Gastrocnemius medialis (tissue), 4 donors: ENCODE measurements at regions not wholly inside any gene's neighbourhood (a gene's known extent, or its start where the extent isn't known, plus 50 kb on each side); places are given as distances from the start of the nearest gene placed in this dataset.
"Not testable (repeated sequence)": the region's sequence is repeated elsewhere in the genome, so short reads cannot be mapped to it uniquely, and the experiment has no call there.

ENCODE experiments used
- ATAC-seq, 2 donors: fragments of 150-250 bp; one replicate each; pipeline ENCODE4 v1.9.1; 2016
- DNase-seq, 2 donors: peaks; one replicate each; pipeline ENCODE4 v3.0.0-alpha.2; 2019
- H3K27ac ChIP-seq, 4 donors: fragments of 200-600 bp; sonication (generic); 1 replicate in 1 of 4; 2 replicates in 3 of 4; pipeline ENCODE4 v1.5.1; 2016 to 2018; ENCODE audit warnings: mild to moderate bottlenecking in 2 of 4, moderate library complexity in 1 of 4
- H3K27me3 ChIP-seq, 3 donors: fragments of 200-600 bp; sonication (generic) in 2 of 3; 1 replicate in 1 of 3; 2 replicates in 2 of 3; pipeline versions ENCODE4 v1.5.1 to v1.6.0; 2016 to 2019; ENCODE audit warnings: mild to moderate bottlenecking in 1 of 3, moderate library complexity in 1 of 3
- H3K36me3 ChIP-seq, 2 donors: fragments of 200-600 bp; sonication (generic) in 1 of 2; one replicate each; pipeline ENCODE4 v1.5.1; 2017 to 2018
- H3K4me1 ChIP-seq, 2 donors: fragments of 200-600 bp; sonication (generic) in 1 of 2; one replicate each; pipeline ENCODE4 v1.5.1; 2016 to 2017; ENCODE audit warnings: mild to moderate bottlenecking in 2 of 2
- H3K4me3 ChIP-seq, 4 donors: fragments of 200-600 bp; sonication (generic) in 3 of 4; 1 replicate in 1 of 4; 2 replicates in 3 of 4; pipeline ENCODE4 v1.5.1; 2016 to 2019; ENCODE audit warnings: mild to moderate bottlenecking in 2 of 4
- H3K9me3 ChIP-seq, 3 donors: fragments of 200-600 bp; sonication (generic) in 2 of 3; 1 replicate in 1 of 3; 2 replicates in 2 of 3; pipeline ENCODE4 v1.5.1; 2016 to 2019
- CTCF ChIP-seq, 5 experiments: fragments of 450-650 bp in 3 of 5; fragments of 200-600 bp in 2 of 5; sonication (generic) in 2 of 5; IDR thresholded peaks in 4 of 5; conservative IDR thresholded peaks in 1 of 5; 1 replicate in 4 of 5; 2 replicates in 1 of 5; pipeline ENCODE4 v1.5.1; 2016 to 2019; ENCODE audit warnings: antibody characterized with exemption in 5 of 5, mild to moderate bottlenecking in 3 of 5, moderate library complexity in 3 of 5
- POLR2A ChIP-seq, 2 donors: fragments of 450-650 bp; IDR thresholded peaks; one replicate each; pipeline ENCODE4 v1.6.1; 2017; ENCODE audit warnings: antibody characterized with exemption in 2 of 2, mild to moderate bottlenecking in 2 of 2, moderate library complexity in 2 of 2
- in situ Hi-C, 4 donors: fragments of 200-750 bp; cut with MboI; loops; one replicate each; pipeline versions ENCODE4 v1.15.0 to v1.8.0; 2017; ENCODE audit warnings: low sequenced_read_pairs in 4 of 4
- intact Hi-C: fragments of 100-400 bp; cut with DNase I; formaldehyde crosslinking; loops from one replicate; pipeline ENCODE4 v1.15.1; 2023; ENCODE audit warnings: low total_unique reads

DNA sequence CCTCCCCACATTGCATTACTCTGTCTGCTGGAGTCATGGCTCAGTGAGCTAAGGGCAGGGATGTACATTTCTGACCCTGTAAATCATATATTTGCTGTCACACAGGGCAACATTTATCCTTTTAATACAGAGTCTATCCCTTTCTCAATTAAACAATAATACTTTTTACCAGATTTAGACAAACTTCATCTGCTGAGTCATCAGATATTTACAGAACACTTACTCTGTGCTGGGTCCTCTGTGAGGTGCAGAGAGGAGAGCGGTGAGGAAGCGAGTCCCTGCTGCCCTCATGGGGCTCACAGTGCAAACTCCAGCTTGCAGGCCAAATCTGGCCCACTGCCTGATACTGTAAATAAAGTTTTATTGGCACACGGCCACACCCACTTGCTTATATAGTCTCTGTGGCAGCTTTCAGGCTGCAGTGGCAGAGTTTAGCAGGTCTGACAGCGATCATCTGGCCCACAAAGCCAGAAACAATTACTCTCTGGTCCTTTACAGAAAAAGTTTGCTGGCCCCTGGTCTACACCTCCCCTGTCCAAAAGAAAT lies 144.5 kb downstream of the CDH26 start:
- Histone ChIP-seq H3K27me3 (no peaks in the 10 kb centered on the region), H3K4me3 (no peak overlapping the region), H3K36me3 (no peaks in the 10 kb centered on the region), H3K27ac (no peak overlapping the region), H3K4me1 (peaks cover 5 to 6% of the 10 kb centered on the region in 2 donors), H3K9me3 (no peaks in the 10 kb centered on the region)
- no peak for ATAC-seq
- intact Hi-C loops: no loop called here
- TF ChIP-seq POLR2A (IDR thresholded peaks at IDR 0.05): no peak
- TF ChIP-seq CTCF (IDR thresholded peaks at IDR 0.05 in 4 of 5, conservative IDR thresholded peaks at IDR 0.05 in 1 of 5): no peak
- in situ Hi-C loops: no loop called here
- DNase-seq: no peak

- ATAC-seq: peak in 1 of 2 donors; percentile 21
- no peaks in the 10 kb centered on the region for H3K36me3 ChIP-seq
- H3K4me1 ChIP-seq: peaks cover 5 to 6% of the 10 kb centered on the region in 2 donors
- in situ Hi-C loops: no loop called here
- TF ChIP-seq POLR2A (IDR thresholded peaks at IDR 0.05): no peak
- no peak overlapping the region for H3K4me3 ChIP-seq
- no peaks in the 10 kb centered on the region for H3K9me3 ChIP-seq
- intact Hi-C loops: no loop called here
- no peaks in the 10 kb centered on the region for H3K27me3 ChIP-seq
- H3K27ac ChIP-seq: no peak overlapping the region
- no peak for DNase-seq
Measured at GRCh38 chr20:60104993-60105803, 147.0 kb downstream of the CDH26 start.

DNA sequence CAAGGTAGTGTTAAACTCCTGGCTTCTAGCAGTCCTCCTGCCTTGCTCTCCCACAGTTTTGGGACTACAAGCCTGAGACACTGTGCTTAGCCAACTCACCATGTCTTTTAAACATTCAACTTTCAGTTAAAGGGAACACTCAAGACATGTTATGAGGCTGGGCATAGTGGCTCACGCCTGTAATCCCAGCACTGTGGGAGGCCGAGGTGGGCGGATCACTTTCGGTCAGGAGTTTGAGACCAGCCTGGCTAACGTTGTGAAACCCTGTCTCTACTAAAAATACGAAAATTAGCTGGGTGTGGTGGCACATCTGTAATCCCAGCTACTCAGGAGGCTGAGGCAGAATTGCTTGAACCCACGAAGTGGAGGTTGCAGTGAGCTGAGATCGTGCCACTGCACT lies 148.0 kb downstream of the CDH26 start:
- DNase-seq, H3K27me3 ChIP-seq, ATAC-seq, H3K27ac ChIP-seq, intact Hi-C loops, in situ Hi-C loops, H3K4me1 ChIP-seq, H3K4me3 ChIP-seq, H3K9me3 ChIP-seq, H3K36me3 ChIP-seq: not testable (repeated sequence)

DNA sequence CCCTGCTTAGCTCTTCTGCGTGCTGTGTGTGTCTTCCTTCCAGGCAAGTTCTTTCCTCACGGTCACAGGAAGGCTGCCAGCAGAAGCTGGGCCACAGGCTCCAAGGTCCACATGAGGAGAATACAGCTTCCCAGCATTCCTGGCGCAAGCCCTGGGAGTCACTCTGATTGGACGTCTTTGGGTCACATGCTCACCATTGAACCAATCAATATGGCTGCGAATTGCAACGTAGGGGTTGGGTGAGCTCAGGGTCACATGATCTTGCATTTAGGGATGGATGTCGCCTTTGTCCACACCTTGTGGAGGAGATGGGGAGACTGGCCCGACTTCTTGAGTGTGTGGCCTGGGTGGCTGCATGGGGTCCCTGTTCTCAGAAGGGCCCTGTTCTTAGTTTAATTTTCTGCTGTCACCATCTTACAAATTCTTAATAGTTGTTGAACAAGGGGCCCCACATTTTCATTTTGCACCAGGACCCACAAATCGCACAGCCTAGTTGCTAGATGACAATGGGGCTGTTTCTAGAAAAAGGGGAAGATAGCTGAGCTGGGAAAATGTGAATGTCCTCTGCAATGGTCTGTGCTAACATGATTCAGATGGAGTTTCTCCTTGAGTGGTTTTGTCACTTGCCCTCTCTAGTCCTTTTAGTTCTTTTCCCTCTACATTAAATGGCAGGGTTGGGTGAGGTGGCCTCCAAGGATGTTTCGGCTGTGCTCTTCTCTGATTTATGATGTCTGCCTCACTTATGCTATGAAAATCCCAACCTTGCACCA lies 149.6 kb downstream of the CDH26 start:
- no peaks in the 10 kb centered on the region for H3K27me3 ChIP-seq
- no peaks in the 10 kb centered on the region for H3K36me3 ChIP-seq
- H3K27ac ChIP-seq: no peak overlapping the region
- no peak overlapping the region for H3K4me3 ChIP-seq
- no peak for TF ChIP-seq POLR2A (IDR thresholded peaks at IDR 0.05)
- TF ChIP-seq CTCF (IDR thresholded peaks at IDR 0.05 in 4 of 5, conservative IDR thresholded peaks at IDR 0.05 in 1 of 5): no peak
- in situ Hi-C loops (no loop called here), intact Hi-C loops (no loop called here)
- ATAC-seq (no peak), DNase-seq (no peak)
- no peaks in the 10 kb centered on the region for H3K9me3 ChIP-seq
- peaks cover 5 to 6% of the 10 kb centered on the region in 2 donors for H3K4me1 ChIP-seq

DNA sequence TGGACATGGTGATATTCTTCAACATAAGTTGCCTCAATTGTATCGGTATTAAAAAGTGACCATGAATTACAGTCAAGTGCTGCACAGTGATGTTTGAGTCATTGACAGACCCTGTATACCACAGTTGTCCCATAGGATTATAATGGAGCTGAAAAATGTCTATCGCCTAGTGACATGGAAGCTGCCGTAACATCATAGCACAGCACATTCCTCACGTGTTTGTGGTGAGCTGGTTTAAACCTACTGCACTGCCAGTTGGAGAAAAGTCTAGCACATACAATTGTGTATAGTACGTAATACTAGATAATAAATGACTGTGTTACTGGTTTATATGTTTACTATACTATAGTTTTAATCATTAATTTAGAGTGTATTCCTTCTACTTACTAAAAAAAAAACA lies 150.2 kb downstream of the CDH26 start:
- in situ Hi-C loops: no loop called here
- peaks cover 5 to 6% of the 10 kb centered on the region in 2 donors for H3K4me1 ChIP-seq

More for the DNA sequence above, 150.2 kb downstream of the CDH26 start:
- no peak overlapping the region for H3K27ac ChIP-seq
- no peaks in the 10 kb centered on the region for H3K9me3 ChIP-seq
- H3K27me3 ChIP-seq: no peaks in the 10 kb centered on the region
- no peaks in the 10 kb centered on the region for H3K36me3 ChIP-seq
- DNase-seq (no peak), ATAC-seq (no peak)
- TF ChIP-seq CTCF (IDR thresholded peaks at IDR 0.05 in 4 of 5, conservative IDR thresholded peaks at IDR 0.05 in 1 of 5): no peak
- TF ChIP-seq POLR2A (IDR thresholded peaks at IDR 0.05): no peak
- intact Hi-C loops: no loop called here
- H3K4me3 ChIP-seq: no peak overlapping the region
